ACC112 (cell line): ENCODE measurements at regions not wholly inside any gene's neighbourhood (a gene's known extent, or its start where the extent isn't known, plus 50 kb on each side); places are given as distances from the start of the nearest gene placed in this dataset.

Source experiments
- H2AFZ ChIP-seq: fragments of 200-600 bp; sonication (generic); one replicate; pipeline ENCODE4 v1.6.0; 2017; ENCODE audit warnings: antibody characterized with exemption, low read length; ENCODE audit not compliant: unreplicated experiment
- H3K27ac ChIP-seq: fragments of 200-600 bp; sonication (generic); 2 replicates; pipeline ENCODE4 v1.5.1; 2014; ENCODE audit warnings: low read depth, mild to moderate bottlenecking, antibody characterized with exemption, low read length, moderate library complexity
- H3K27me3 ChIP-seq: fragments of 200-600 bp; sonication (generic); 2 replicates; pipeline ENCODE4 v1.6.1; 2014; ENCODE audit warnings: mild to moderate bottlenecking, antibody characterized with exemption, low read length, moderate library complexity, mixed read lengths; ENCODE audit not compliant: insufficient read depth
- H3K36me3 ChIP-seq: fragments of 200-600 bp; sonication (generic); 2 replicates; pipeline ENCODE4 v1.6.1; 2016; ENCODE audit warnings: mild to moderate bottlenecking, antibody characterized with exemption, low read length, moderate library complexity, mixed read lengths; ENCODE audit not compliant: insufficient read depth
- H3K4me1 ChIP-seq: fragments of 200-600 bp; sonication (generic); one replicate; pipeline ENCODE4 v1.6.1; 2016; ENCODE audit warnings: low read length, mixed read lengths; ENCODE audit not compliant: insufficient read depth, unreplicated experiment, control insufficient read depth
- H3K4me3 ChIP-seq: fragments of 200-600 bp; sonication (generic); 2 replicates; pipeline ENCODE4 v1.5.1; 2014; ENCODE audit warnings: mild to moderate bottlenecking, low read depth, low read length
- H3K79me2 ChIP-seq: fragments of 200-600 bp; sonication (generic); one replicate; pipeline ENCODE4 v1.6.0; 2016; ENCODE audit warnings: low read length; ENCODE audit not compliant: control insufficient read depth, unreplicated experiment, insufficient read depth

GRCh38 chr3:124679048-124679638, 51.1 kb upstream of the UMPS start:
- Histone ChIP-seq H3K4me1 (peaks cover 5% of the 10 kb centered on the region), H3K27ac (no peak overlapping the region), H3K4me3 (no peak overlapping the region), H3K27me3 (no peaks in the 10 kb centered on the region), H2AFZ (no peak overlapping the region), H3K36me3 (no peaks in the 10 kb centered on the region), H3K79me2 (no peaks in the 10 kb centered on the region)
